ENCODE measurements at regions not wholly inside any gene's neighbourhood (a gene's known extent, or its start where the extent isn't known, plus 50 kb on each side); places are given as distances from the start of the nearest gene placed in this dataset.

- no peaks in the 10 kb centered on the region for H3K36me3 ChIP-seq (ENCODE audit: control insufficient read depth in 3 of 3, insufficient read depth in 2 of 3, low read depth in 1 of 3, low read length in 3 of 3)
- DNase-seq (peak in 1 of 2 donors; percentile 31), FAIRE-seq (no peak)
- H3K9me3 ChIP-seq (ENCODE audit: control insufficient read depth in 2 of 2, insufficient read depth in 1 of 2, low read depth in 1 of 2, low read length in 1 of 2): peaks cover 0 to 5% of the 10 kb centered on the region in 2 donors
- whole genome bisulfite sequencing, 3 donors: 54 to 77% (median 62%) methylated on average over 5 of the region's 5 CpGs
- no peaks in the 10 kb centered on the region for H3K27me3 ChIP-seq (ENCODE audit: control insufficient read depth in 3 of 3, insufficient read depth in 3 of 3, low read length in 3 of 3)
- H3K4me3 ChIP-seq (ENCODE audit: low read depth in 1 of 3, low read length in 3 of 3): no peak overlapping the region
- H3K27ac ChIP-seq (ENCODE audit: low read depth in 1 of 3, low read length in 2 of 3): no peak overlapping the region
- no peaks in the 10 kb centered on the region for H3K4me1 ChIP-seq (ENCODE audit: control insufficient read depth in 3 of 3, insufficient read depth in 2 of 3, low read depth in 1 of 3, low read length in 2 of 3)
These were observed 261.5 kb upstream of the CCDC196 start for GRCh38 chr14:66224492-66225178.

GRCh38 chr14:66225337-66225736, 260.8 kb upstream of the CCDC196 start:
- DNase-seq (no peak), FAIRE-seq (no peak)
- Histone ChIP-seq H3K4me3 (ENCODE audit: low read depth in 1 of 3, low read length in 3 of 3) (no peak overlapping the region), H3K27me3 (ENCODE audit: control insufficient read depth in 3 of 3, insufficient read depth in 3 of 3, low read length in 3 of 3) (no peaks in the 10 kb centered on the region), H3K4me1 (ENCODE audit: control insufficient read depth in 3 of 3, insufficient read depth in 2 of 3, low read depth in 1 of 3, low read length in 2 of 3) (no peaks in the 10 kb centered on the region), H3K36me3 (ENCODE audit: control insufficient read depth in 3 of 3, insufficient read depth in 2 of 3, low read depth in 1 of 3, low read length in 3 of 3) (no peaks in the 10 kb centered on the region), H3K9me3 (ENCODE audit: control insufficient read depth in 2 of 2, insufficient read depth in 1 of 2, low read depth in 1 of 2, low read length in 1 of 2) (peaks cover 0 to 5% of the 10 kb centered on the region in 2 donors), H3K27ac (ENCODE audit: low read depth in 1 of 3, low read length in 2 of 3) (no peak overlapping the region)

- DNase-seq: no peak
- FAIRE-seq: no peak
- 87 to 92% (median 87%) methylated on average over 3 of the region's 3 CpGs for WGBS, 3 donors
- H3K27ac ChIP-seq (ENCODE audit: low read depth in 1 of 3, low read length in 2 of 3): no peak overlapping the region
- peaks cover 0 to 2% (median 0%) of the 10 kb centered on the region in 3 donors for H3K27me3 ChIP-seq (ENCODE audit: control insufficient read depth in 3 of 3, insufficient read depth in 3 of 3, low read length in 3 of 3)
- H3K4me3 ChIP-seq (ENCODE audit: low read depth in 1 of 3, low read length in 3 of 3): no peak overlapping the region
- no peaks in the 10 kb centered on the region for H3K4me1 ChIP-seq (ENCODE audit: control insufficient read depth in 3 of 3, insufficient read depth in 2 of 3, low read depth in 1 of 3, low read length in 2 of 3)
- H3K36me3 ChIP-seq (ENCODE audit: control insufficient read depth in 3 of 3, insufficient read depth in 2 of 3, low read depth in 1 of 3, low read length in 3 of 3): no peaks in the 10 kb centered on the region
- peaks cover 0 to 5% of the 10 kb centered on the region in 2 donors for H3K9me3 ChIP-seq (ENCODE audit: control insufficient read depth in 2 of 2, insufficient read depth in 1 of 2, low read depth in 1 of 2, low read length in 1 of 2)
These were observed 257.8 kb upstream of the CCDC196 start for GRCh38 chr14:66228267-66228970.

GRCh38 chr14:66231820-66232219, 254.4 kb upstream of the CCDC196 start:
- Histone ChIP-seq H3K4me3 (ENCODE audit: low read depth in 1 of 3, low read length in 3 of 3) (no peak overlapping the region), H3K27me3 (ENCODE audit: control insufficient read depth in 3 of 3, insufficient read depth in 3 of 3, low read length in 3 of 3) (peaks cover 0 to 2% (median 0%) of the 10 kb centered on the region in 3 donors), H3K4me1 (ENCODE audit: control insufficient read depth in 3 of 3, insufficient read depth in 2 of 3, low read depth in 1 of 3, low read length in 2 of 3) (no peaks in the 10 kb centered on the region), H3K27ac (ENCODE audit: low read depth in 1 of 3, low read length in 2 of 3) (no peak overlapping the region), H3K9me3 (ENCODE audit: control insufficient read depth in 2 of 2, insufficient read depth in 1 of 2, low read depth in 1 of 2, low read length in 1 of 2) (peaks cover 0 to 5% of the 10 kb centered on the region in 2 donors), H3K36me3 (ENCODE audit: control insufficient read depth in 3 of 3, insufficient read depth in 2 of 3, low read depth in 1 of 3, low read length in 3 of 3) (no peaks in the 10 kb centered on the region)
- FAIRE-seq (no peak), DNase-seq (no peak)
- WGBS, 3 donors: 38 to 59% (median 55%) methylated on average over 4 of the region's 4 CpGs

GRCh38 chr14:66233591-66233990, 252.6 kb upstream of the CCDC196 start:
- H3K27me3 ChIP-seq (ENCODE audit: control insufficient read depth in 3 of 3, insufficient read depth in 3 of 3, low read length in 3 of 3): peaks cover 0 to 3% (median 2%) of the 10 kb centered on the region in 3 donors
- FAIRE-seq (no peak), DNase-seq (no peak)
- peaks cover 0 to 2% of the 10 kb centered on the region in 2 donors for H3K9me3 ChIP-seq (ENCODE audit: control insufficient read depth in 2 of 2, insufficient read depth in 1 of 2, low read depth in 1 of 2, low read length in 1 of 2)
- WGBS, 3 donors: 40 to 47% (median 46%) methylated on average over 4 of the region's 4 CpGs
- no peaks in the 10 kb centered on the region for H3K36me3 ChIP-seq (ENCODE audit: control insufficient read depth in 3 of 3, insufficient read depth in 2 of 3, low read depth in 1 of 3, low read length in 3 of 3)
- no peak overlapping the region for H3K4me3 ChIP-seq (ENCODE audit: low read depth in 1 of 3, low read length in 3 of 3)
- no peak overlapping the region for H3K27ac ChIP-seq (ENCODE audit: low read depth in 1 of 3, low read length in 2 of 3)
- no peaks in the 10 kb centered on the region for H3K4me1 ChIP-seq (ENCODE audit: control insufficient read depth in 3 of 3, insufficient read depth in 2 of 3, low read depth in 1 of 3, low read length in 2 of 3)

- Histone ChIP-seq H3K4me1 (ENCODE audit: control insufficient read depth in 3 of 3, insufficient read depth in 2 of 3, low read depth in 1 of 3, low read length in 2 of 3) (no peaks in the 10 kb centered on the region), H3K27ac (ENCODE audit: low read depth in 1 of 3, low read length in 2 of 3) (no peak overlapping the region), H3K36me3 (ENCODE audit: control insufficient read depth in 3 of 3, insufficient read depth in 2 of 3, low read depth in 1 of 3, low read length in 3 of 3) (no peaks in the 10 kb centered on the region), H3K4me3 (ENCODE audit: low read depth in 1 of 3, low read length in 3 of 3) (no peak overlapping the region), H3K9me3 (ENCODE audit: control insufficient read depth in 2 of 2, insufficient read depth in 1 of 2, low read depth in 1 of 2, low read length in 1 of 2) (no peaks in the 10 kb centered on the region), H3K27me3 (ENCODE audit: control insufficient read depth in 3 of 3, insufficient read depth in 3 of 3, low read length in 3 of 3) (peaks cover 0 to 3% (median 2%) of the 10 kb centered on the region in 3 donors)
- FAIRE-seq (no peak), DNase-seq (no peak)
- WGBS, 3 donors: 69 to 89% (median 74%) methylated on average over 2 of the region's 2 CpGs
These were observed 251.8 kb upstream of the CCDC196 start for GRCh38 chr14:66234411-66234810.

- no peak for FAIRE-seq
- Histone ChIP-seq H3K27me3 (ENCODE audit: control insufficient read depth in 3 of 3, insufficient read depth in 3 of 3, low read length in 3 of 3) (peaks cover 0 to 3% (median 2%) of the 10 kb centered on the region in 3 donors), H3K9me3 (ENCODE audit: control insufficient read depth in 2 of 2, insufficient read depth in 1 of 2, low read depth in 1 of 2, low read length in 1 of 2) (no peaks in the 10 kb centered on the region), H3K27ac (ENCODE audit: low read depth in 1 of 3, low read length in 2 of 3) (no peak overlapping the region), H3K36me3 (ENCODE audit: control insufficient read depth in 3 of 3, insufficient read depth in 2 of 3, low read depth in 1 of 3, low read length in 3 of 3) (no peaks in the 10 kb centered on the region), H3K4me1 (ENCODE audit: control insufficient read depth in 3 of 3, insufficient read depth in 2 of 3, low read depth in 1 of 3, low read length in 2 of 3) (no peaks in the 10 kb centered on the region), H3K4me3 (ENCODE audit: low read depth in 1 of 3, low read length in 3 of 3) (no peak overlapping the region)
- WGBS, 3 donors: 73 to 81% (median 73%) methylated on average over 4 of the region's 4 CpGs
- DNase-seq: no peak
These were observed 248.4 kb upstream of the CCDC196 start for GRCh38 chr14:66237741-66238140.

GRCh38 chr14:66238969-66239368, 247.2 kb upstream of the CCDC196 start:
- Histone ChIP-seq H3K9me3 (ENCODE audit: control insufficient read depth in 2 of 2, insufficient read depth in 1 of 2, low read depth in 1 of 2, low read length in 1 of 2) (no peaks in the 10 kb centered on the region), H3K4me3 (ENCODE audit: low read depth in 1 of 3, low read length in 3 of 3) (no peak overlapping the region), H3K27ac (ENCODE audit: low read depth in 1 of 3, low read length in 2 of 3) (no peak overlapping the region), H3K4me1 (ENCODE audit: control insufficient read depth in 3 of 3, insufficient read depth in 2 of 3, low read depth in 1 of 3, low read length in 2 of 3) (no peaks in the 10 kb centered on the region), H3K27me3 (ENCODE audit: control insufficient read depth in 3 of 3, insufficient read depth in 3 of 3, low read length in 3 of 3) (peaks cover 0 to 3% (median 0%) of the 10 kb centered on the region in 3 donors), H3K36me3 (ENCODE audit: control insufficient read depth in 3 of 3, insufficient read depth in 2 of 3, low read depth in 1 of 3, low read length in 3 of 3) (no peaks in the 10 kb centered on the region)
- 50 to 70% (median 65%) methylated on average over 1 of the region's 1 CpG for WGBS, 3 donors
- no peak for FAIRE-seq
- DNase-seq: no peak
